ENCODE measurements at regions not wholly inside any gene's neighbourhood (a gene's known extent, or its start where the extent isn't known, plus 50 kb on each side); places are given as distances from the start of the nearest gene placed in this dataset.
"Not testable (repeated sequence)": the region's sequence is repeated elsewhere in the genome, so short reads cannot be mapped to it uniquely, and the experiment has no call there.

DNA sequence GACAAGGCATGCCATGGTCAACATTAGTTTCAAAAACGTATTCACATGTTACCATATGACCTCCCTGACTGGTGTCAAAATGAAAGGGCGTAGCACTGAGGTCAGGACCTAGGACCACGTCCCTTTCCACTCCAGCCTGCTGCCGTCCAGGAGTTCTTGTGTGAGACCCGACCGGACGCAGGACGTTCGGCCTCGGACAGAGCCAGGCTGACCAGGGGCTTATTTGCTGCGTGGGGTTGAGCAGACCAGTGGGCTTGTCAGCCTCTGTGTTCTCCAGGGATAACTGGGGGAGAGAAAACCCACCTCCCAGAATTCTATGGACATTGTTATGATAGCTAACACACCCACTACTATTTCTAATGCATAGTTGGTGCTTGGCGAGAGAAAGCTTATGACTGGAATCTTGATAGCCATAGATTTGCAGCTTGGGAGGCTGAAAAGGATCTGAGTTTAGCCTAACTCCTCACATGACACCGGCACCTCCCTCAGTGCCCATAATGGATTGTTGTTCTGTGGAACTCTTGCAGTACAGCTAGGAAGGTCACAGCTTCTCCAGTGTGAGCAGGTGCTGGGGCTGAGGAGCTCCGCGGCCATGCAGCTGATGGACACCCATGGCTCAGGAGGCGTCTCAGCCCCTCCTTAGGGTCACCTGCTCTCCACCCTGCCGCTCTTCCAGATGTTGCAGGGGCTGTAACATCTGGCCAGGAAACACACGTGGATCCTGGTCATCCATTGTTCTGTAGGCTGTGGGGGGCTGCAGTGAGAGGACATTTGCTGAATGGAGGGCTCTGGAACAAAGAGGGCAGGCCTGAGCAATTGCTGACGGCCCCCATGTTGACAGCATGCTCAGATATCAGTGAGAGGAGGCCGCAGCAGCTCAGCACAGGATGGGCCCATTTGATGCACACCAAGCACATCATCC lies 368.4 kb downstream of the IRX2 start:
- no peak for DNase-seq (ENCODE audit: low read depth in 2 of 2)

DNA sequence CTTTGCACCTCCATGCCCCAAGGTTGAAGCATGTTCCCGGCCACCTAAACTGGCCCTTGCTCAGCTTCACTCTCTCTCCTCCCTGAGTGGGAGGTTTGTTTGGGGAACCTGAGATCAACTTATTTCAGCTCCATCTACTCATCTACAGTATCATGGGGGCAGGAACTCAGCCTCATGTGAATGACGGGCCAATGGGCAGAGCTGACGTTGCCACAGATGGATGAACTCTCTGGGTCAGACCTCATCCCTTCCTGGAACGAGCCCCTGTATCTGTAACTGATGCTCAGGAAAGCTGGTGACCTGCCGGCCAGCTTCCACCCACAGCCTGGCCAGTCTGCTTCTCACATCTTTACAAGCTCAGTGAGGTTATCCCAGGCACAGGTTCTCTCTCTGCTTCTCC lies 369.6 kb downstream of the IRX2 start:
- DNase-seq (ENCODE audit: low read depth in 2 of 2): no peak

DNA sequence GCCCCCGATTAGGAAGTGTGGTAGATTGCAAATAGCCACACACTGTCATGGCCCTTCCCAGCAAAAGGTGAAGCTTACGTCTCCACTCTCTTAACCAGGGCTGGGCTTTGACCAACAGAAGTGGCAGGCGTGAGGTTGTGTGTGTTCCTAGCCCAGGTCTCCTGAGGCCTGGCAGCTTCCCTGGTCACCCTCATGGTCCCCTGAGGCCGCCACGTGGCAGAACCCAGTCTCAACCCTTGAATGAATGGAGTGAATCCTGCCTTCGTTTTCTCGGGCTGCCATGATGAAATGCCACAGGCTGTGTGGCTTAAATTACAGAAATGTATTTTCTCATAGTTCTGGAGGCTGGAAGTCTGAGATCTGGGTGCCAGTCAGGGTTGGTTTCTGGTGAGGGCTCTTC lies 370.4 kb downstream of the IRX2 start:
- no peak for DNase-seq (ENCODE audit: low read depth in 2 of 2)

DNA sequence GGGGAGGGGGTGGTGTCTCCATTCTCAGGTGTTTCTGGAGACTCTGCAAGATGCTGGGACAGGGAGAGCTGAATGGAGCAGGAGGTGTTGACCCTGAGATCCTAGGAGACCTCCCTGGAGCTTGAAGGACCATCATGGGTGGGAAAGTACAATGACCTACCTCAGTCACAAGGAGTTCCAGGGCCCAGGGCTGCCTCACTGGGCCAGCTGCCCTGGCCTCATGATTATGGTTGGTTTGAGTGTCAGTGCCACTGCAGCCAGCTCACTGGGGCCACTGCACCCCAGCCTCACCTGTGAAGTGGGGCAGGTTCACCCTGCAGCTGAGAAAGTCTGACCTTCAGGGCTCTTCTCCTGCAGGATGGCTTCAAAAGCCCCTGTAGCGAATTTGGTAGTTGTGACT lies 372.5 kb downstream of the IRX2 start:
- no peak for DNase-seq (ENCODE audit: low read depth in 2 of 2)

DNA sequence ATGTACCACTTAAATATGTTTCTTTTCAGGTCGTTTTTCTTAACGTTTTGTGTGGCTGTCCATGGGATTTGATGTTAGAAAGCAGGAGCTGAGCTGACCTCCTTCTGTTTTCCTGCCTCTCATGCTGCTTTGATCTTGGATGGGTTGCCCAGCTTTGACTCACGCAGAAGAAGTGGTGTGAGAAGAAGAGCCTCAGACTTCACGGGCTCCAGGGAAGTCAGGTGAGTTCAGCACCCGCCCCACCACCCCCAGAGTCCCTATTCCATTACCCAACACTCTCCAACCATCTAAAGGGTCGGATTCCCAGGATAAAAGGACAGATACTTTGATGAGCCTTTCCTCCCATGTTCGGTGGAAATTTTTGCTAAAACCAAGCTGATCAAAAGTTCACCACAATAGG lies 373.4 kb downstream of the IRX2 start:
- no peak for DNase-seq (ENCODE audit: low read depth in 2 of 2)

DNA sequence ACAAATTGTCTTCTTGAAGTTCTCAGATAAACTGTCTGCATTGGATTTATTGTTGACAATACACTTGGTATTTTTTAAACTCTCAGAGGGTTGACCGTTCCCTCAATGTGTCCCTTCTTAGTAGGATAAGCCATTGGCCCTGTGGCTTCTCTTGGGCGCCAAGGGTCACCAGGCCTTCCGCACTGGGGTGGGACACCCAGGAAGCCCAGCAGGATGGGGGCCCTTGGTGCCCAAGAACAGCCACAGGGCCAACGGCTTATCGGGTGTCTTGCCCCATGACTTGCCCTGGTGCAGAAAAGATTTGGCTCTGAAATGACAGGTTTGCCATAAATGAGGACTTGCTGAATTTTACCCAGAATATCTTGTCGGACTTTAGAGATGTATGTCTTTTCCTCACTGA lies 375.0 kb downstream of the IRX2 start:
- no peak for DNase-seq (ENCODE audit: low read depth in 2 of 2)

DNA sequence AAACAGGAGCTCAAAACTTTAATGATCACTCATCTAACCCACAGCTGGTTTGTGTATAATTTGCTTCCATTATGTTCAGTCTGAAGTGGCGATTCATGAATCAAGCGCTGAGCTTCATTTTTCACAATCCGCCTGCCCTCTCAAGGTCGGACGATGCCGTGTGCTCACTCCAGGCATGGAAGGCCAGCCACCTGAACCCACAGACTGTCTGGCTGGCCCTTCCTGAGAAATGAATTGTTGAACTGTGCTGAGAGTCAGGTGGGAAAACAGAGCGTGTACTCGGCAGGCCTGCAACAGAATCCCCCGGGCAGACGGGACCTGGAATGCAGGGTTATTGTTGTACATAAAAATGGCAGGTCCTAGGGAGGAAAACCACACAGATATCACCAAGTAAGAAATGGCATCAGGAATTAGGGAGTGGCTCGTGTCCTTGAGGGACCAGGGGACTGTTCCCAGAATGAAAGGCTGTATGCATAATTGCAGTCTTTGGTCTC lies 375.7 kb downstream of the IRX2 start:
- no peak for DNase-seq (ENCODE audit: low read depth in 2 of 2)

DNA sequence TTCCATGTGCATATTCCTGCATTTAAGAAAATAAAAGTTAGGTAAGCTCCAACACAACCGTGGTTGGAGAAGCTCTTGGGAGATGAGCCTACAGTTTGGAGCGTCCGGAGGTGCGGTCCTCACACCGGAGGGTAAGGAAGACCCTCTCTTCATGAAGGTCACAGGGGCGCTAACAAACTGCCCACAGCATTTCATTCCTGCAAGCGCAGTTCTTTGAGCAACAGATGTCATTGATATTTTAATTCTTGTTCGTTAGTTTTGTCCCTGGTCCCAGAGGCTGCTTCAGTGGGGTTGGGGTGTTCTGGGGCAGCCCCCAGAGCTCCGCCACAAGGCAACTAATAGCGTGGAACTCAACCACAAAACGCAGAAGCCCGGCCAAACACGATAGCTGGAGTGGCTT lies 376.2 kb downstream of the IRX2 start:
- no peak for DNase-seq (ENCODE audit: low read depth in 2 of 2)

DNA sequence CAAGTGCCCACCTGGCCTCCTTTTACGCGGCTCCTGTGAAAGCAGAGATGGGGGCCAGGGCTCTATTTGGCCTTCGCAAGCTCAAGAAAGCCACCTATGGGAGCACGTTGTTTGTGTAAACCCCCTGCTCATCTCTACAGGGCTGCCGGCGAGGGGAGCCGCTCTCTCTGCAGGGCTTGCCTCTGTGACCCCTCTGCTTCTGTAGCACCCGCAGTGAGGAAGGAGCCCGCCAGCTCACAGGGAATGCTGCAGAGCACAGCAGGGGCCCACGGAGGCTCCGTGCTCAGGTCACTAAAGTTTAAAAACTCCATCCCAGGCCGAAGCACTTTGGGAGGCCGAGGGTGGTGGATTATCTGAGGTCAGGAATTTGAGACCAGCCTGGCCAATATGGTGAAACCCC lies 376.8 kb downstream of the IRX2 start:
- DNase-seq (ENCODE audit: low read depth in 2 of 2): no peak

DNA sequence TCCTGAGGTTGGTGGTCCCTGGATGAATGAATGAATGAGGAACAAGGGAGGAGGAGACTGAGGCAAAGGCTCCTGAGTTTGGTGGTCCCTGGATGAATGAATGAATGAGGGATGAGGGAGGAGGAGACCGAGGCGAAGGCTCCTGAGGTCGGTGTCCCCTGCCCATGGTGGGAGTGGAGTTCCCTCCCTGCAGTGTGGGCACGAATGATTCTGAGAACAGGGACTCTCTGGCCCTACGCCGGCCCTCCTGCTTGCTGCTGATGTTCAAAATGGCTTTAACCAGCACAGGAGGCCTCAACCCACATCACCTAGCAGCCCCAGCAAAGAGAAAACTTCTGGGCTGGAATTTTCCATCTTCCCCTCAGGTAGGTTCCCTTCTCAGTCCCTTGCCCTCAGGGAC lies 377.8 kb downstream of the IRX2 start:
- DNase-seq (ENCODE audit: low read depth in 2 of 2): no peak

DNA sequence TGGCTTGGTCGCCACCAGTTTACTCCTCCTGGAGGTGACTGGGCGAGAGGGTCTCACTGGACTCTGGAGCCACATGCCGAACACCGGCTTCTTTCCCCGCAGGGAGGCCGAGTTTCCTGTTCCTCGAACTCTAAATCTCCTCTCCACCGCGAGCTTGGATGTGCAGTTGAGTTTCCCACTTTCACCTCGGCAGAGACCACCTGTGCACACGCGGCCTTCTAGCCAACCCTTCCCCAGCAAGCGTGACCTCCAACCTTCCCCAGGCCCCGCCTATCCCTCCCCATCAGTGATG lies 380.1 kb downstream of the IRX2 start:
- no peak for DNase-seq (ENCODE audit: low read depth in 2 of 2)

DNA sequence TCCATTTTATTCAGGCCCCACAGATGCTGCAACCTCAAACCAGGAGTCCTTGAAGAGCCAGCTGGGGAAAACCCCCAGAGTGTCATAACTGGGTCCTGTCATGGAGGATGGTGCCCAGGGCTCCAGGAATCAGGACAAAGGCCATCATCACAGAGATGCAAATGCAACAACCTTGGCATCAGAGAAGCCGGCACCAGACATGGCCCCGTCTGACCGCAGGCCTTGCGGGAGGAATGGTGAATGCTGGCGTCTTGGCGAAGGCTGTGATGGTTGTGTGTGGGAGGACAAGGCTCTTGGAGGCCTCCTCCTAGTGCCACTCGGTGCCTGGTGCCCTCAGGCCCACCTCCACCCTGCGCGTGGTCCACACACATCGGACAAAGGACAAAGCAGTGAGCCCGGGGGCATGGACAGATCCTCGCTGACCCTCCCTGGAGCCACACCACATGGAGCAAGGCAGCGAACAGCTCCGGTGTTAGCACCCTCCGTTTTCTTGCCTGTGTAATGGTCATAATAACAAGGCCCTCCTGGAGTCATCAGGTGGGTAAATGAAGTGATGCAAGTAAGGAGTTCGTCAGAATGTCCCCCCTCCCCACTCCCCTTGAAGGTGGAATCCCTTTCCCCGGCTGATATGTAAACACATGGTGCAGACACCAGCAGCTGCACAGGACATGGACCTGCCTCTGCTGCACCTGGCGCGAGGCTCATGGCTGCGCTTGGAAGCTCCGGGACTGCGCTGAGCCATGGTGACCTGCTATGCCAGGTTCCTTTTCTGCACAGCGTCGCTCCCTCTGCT lies 380.7 kb downstream of the IRX2 start:
- no peak for DNase-seq (ENCODE audit: low read depth in 2 of 2)

DNA sequence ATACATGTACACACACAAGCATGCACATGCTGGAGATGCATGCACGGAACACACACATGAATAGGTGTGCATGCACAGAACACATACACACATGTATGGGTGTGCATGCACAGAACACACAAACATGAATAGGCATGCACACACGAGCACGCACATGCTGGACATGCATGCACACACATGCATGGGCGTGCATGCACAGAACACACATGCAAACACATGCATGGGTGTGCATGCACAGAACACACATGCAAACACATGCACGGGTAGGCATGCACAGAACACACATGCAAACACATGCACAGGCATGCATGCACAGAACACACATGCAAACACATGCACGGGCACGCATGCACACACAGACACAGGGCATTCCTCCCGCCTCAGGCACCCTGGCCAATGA lies 382.3 kb downstream of the IRX2 start:
- DNase-seq (ENCODE audit: low read depth in 2 of 2): no peak

DNA sequence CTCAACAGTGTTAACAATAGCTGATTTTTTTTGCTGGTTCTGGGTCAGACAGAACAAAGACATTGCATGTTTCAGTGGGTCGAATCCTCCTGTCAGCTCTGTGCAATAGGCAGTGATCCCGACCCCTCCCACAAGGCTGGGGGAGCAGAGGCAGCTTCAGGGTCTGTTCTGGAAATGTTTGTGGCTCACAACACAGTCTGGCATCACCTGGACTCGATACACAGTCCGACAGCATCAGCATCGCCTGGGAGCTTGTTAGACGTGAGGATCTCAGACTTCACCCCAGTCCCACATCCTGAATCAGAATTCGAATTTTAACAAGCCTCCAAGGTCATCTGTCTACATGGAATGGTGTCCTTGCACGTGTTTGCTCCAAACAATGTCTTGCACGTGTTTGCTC lies 384.7 kb downstream of the IRX2 start:
- no peak for DNase-seq (ENCODE audit: low read depth in 2 of 2)

DNA sequence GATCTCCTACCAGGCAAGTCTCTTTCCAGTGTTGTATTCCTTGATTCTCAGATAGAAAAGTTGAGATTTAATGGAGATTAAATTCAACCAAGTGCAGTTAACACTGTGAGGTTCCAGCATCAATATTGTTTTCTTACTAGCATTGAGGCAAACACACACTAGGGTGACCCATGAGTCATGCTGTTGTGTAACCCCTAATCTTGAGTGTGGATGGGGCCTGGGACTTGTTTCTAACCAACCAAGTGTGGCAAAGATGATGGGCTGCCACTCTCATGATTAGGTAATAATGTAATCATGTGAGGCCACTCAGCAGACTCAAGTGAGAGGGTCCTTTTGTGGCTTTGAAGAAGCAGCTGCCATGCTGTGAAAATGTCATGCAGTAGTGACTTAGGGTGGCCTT lies 394.2 kb downstream of the IRX2 start:
- no peak for DNase-seq (ENCODE audit: low read depth in 2 of 2)

DNA sequence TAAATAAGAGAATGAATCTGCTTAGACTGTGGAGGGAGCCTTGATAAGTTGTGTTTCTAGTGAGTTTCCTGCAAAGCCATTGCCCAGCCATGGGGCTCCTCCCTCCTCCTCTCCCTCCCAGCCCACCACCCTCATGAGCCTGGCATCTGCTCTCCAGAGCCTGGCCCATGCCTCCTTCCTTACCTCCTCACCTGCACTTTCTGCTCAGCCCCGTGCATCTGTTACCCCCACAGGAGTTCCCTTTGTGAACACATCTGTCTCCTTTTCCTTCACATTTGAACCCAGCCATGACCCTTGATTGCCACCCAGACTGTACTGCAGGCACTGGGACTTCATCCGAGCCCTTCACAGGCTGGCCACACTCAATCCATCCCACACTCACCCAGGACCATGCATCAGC lies 395.6 kb downstream of the IRX2 start:
- DNase-seq (ENCODE audit: low read depth in 2 of 2): no peak

DNA sequence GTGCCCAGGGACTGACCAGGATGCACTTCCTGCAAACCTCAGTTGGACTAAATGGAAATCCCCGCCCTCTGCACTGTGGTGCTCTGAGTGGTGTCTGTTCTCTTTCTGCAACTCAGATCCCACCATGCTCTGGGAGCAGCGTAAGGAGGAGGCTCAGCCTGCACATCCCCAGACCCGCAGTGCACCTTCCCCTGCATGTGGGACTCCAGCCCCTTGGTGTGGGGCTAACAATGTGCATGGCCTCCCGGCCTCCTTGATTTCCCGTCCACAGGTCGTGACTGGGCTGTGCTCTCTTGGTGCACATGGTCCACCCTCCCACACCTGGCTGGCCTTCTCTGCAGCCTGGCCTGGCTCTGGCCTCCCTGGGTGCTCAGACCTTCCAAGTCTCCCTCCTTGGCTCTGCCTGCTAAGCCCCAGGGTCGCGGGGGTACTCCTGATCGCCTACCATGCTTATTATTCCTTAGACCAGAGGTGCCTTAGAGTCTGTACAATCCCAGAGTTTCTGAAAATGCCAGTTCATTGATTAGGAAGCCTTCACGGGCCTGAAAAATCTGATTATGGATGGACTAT lies 397.5 kb downstream of the IRX2 start:
- DNase-seq (ENCODE audit: low read depth in 2 of 2): no peak

DNA sequence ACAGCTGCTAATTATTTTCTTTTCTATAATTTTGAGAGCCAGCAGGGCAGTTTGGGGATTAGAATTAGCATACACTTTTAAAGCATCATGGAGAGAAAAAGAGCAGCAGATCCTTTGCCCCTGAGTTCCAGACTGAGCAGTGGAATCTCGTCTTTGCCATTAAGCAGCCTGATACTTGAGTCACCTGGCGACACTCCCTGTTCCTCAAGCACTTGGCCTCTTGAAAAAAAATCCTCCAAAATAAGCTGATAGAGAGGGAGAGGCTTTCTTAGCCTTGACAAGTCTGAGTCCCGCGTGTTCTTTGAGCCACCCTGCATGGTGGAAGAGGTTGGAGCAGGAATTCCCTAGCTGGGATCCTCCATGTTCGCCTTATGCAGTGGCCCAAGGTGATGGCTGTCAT lies 398.3 kb downstream of the IRX2 start:
- no peak for DNase-seq (ENCODE audit: low read depth in 2 of 2)

DNA sequence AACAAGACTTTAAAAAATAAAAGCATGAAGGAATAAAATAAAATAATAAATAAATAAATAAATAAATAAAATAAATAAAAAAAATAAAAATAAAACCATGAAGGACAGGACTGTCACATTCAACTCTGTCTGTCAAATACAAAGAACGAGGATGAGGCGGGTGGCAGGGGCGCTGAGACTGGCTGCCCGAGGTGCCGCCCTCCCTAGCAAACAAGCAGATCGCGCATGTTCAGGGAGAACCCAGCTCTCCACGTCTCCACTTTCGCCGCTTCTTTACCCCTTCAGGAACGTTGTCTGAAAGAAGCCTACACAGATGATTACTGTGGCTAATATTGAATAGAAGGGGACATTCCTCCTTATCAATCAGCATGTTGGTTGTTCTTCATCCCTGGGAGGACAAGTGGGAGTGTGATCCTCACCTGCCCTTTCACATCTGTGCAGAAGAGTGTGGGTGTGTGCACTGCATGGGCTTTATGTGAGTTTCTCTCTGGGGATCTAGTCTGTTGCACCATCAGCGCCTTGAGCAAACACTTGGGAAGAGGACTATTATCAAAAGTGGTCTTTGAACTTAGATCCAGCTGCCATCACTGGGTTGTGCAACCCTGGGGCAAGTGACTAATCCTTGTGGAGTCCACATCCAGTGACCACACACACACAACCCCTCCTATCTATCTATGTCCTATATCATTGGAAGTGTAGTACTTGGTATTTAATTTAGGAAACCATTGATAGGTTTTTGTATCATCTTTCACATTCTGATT lies 399.2 kb downstream of the IRX2 start:
- DNase-seq (ENCODE audit: low read depth in 2 of 2): no peak

DNA sequence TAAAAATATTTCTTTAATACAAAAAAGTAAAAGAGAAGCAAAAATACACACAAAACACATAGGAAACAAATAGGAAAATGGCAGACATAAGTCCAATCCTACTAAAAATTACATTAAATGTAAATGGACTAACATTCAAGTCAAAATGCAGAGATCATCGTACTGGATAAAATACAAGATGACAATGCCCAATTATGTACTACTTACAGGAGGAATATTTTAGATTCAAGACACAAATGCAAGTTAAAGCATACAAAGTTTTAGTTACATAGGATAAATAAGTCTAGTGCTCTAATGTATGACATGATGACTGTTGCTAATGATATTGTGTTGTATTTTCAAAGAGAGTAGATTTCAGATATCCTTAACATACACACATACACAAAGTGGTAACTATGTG lies 401.7 kb downstream of the IRX2 start:
- not testable (repeated sequence) for DNase-seq (ENCODE audit: low read depth in 2 of 2)

DNA sequence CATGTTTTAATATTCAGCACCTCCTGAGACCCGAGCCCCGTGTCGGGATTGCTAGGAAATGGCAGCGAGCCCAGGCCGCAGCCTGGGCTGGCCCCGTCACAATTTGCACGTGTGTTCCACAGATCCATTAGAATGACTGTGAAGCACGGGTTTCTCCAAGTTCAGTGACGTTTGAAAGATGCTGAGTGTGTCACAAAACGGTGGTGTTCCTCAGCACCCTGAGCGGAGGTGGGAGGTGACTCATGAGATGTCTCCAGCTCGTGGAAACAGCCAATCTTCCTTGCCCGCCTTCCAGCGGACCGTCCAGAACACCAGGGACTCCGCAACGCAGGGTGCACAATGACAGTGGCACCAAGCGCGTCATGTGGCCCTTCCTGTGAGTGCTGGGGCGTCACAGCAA lies 412.8 kb downstream of the IRX2 start:
- DNase-seq (ENCODE audit: low read depth in 2 of 2): no peak

Data from stimulated activated CD4-positive, alpha-beta T cell treated with anti-CD3 and anti-CD28 coated beads, Interleukin-4, amount 100 ng/mL, for 48 hours (primary cell).